ENCODE measurements at regions not wholly inside any gene's neighbourhood (a gene's known extent, or its start where the extent isn't known, plus 50 kb on each side); places are given as distances from the start of the nearest gene placed in this dataset.

- TF ChIP-seq CTCF (conservative IDR thresholded peaks at IDR 0.05; ENCODE audit: low read depth, low read length): no peak
- TF ChIP-seq SMC3 (IDR thresholded peaks at IDR 0.05; ENCODE audit: low read depth, low read length): no peak
- no peak for TF ChIP-seq CEBPB (IDR thresholded peaks at IDR 0.05; ENCODE audit: low read depth, low read length)
- TF ChIP-seq POLR2A (IDR thresholded peaks at IDR 0.05; ENCODE audit: low read depth, low read length): no peak
- TF ChIP-seq MAZ (IDR thresholded peaks at IDR 0.05; ENCODE audit: borderline replicate concordance, low read depth, low read length): no peak
- TF ChIP-seq RCOR1 (IDR thresholded peaks at IDR 0.05; ENCODE audit: insufficient replicate concordance, low read length): no peak
- no peak for TF ChIP-seq RAD21 (IDR thresholded peaks at IDR 0.05; ENCODE audit: low read length)
- no peak for TF ChIP-seq CHD1 (IDR thresholded peaks at IDR 0.05; ENCODE audit: low read depth, low read length)
- no peak for TF ChIP-seq MXI1 (IDR thresholded peaks at IDR 0.05; ENCODE audit: borderline replicate concordance, low read depth, low read length)
- TF ChIP-seq ELK1 (IDR thresholded peaks at IDR 0.05; ENCODE audit: borderline replicate concordance, low read depth, low read length): no peak
- no peak for TF ChIP-seq RFX5 (IDR thresholded peaks at IDR 0.05; ENCODE audit: low read depth, low read length)
- TF ChIP-seq FOS (IDR thresholded peaks at IDR 0.05; ENCODE audit: low read depth, low read length): no peak
These were observed 1210.5 kb upstream of the GYPC start for GRCh38 chr2:125445495-125445894.

All from IMR-90 (cell line).